Left ventricle myocardium inferior (tissue), 1 donor: ENCODE measurements at regions not wholly inside any gene's neighbourhood (a gene's known extent, or its start where the extent isn't known, plus 50 kb on each side); places are given as distances from the start of the nearest gene placed in this dataset.

ENCODE experiments used
- DNase-seq: peaks from one replicate; pipeline ENCODE4 v3.0.0-alpha.2; 2020
- H3K27ac ChIP-seq: fragments of 200-600 bp; replicated peaks from 2 replicates; pipeline ENCODE4 v1.8.0; 2021
- H3K27me3 ChIP-seq: fragments of 200-600 bp; 2 replicates; pipeline ENCODE4 v1.8.0; 2021; ENCODE audit warnings: low read depth
- H3K36me3 ChIP-seq: fragments of 200-600 bp; 2 replicates; pipeline ENCODE4 v1.8.0; 2021
- H3K4me1 ChIP-seq: fragments of 200-600 bp; 2 replicates; pipeline ENCODE4 v1.8.0; 2021
- H3K4me3 ChIP-seq: fragments of 200-600 bp; 2 replicates; pipeline ENCODE4 v1.8.0; 2021; ENCODE audit warnings: mild to moderate bottlenecking, moderate library complexity
- H3K9me3 ChIP-seq: fragments of 200-600 bp; replicated peaks from 2 replicates; pipeline ENCODE4 v1.8.0; 2021
- CTCF ChIP-seq: fragments of 200-600 bp; IDR thresholded peaks from 2 replicates; pipeline ENCODE4 v1.8.0; 2021; ENCODE audit warnings: antibody characterized with exemption, mild to moderate bottlenecking, borderline replicate concordance
- intact Hi-C: fragments of 100-400 bp; cut with micrococcal nuclease; formaldehyde crosslinking; loops from one replicate; pipeline ENCODE4 v1.11.0; 2022
- donor health status: DM: no; HTN: yes; CAD: no; lungs with severe emphysema.

- Histone ChIP-seq H3K9me3 (peaks cover 10% of the 10 kb centered on the region), H3K4me1 (no peaks in the 10 kb centered on the region), H3K27me3 (no peaks in the 10 kb centered on the region), H3K27ac (no peak overlapping the region), H3K4me3 (no peak overlapping the region), H3K36me3 (no peaks in the 10 kb centered on the region)
- intact Hi-C loops, result no loop called here
- no peak for DNase-seq
- TF ChIP-seq CTCF, result no peak
These were observed 425.9 kb upstream of the PCDH7 start for GRCh38 chr4:30294295-30294694.

GRCh38 chr4:30295652-30296051 is 424.5 kb upstream of the PCDH7 start:
- Histone ChIP-seq H3K4me3 (no peak overlapping the region), H3K9me3 (peaks cover 10% of the 10 kb centered on the region), H3K36me3 (no peaks in the 10 kb centered on the region), H3K4me1 (no peaks in the 10 kb centered on the region), H3K27ac (no peak overlapping the region), H3K27me3 (no peaks in the 10 kb centered on the region)
- intact Hi-C loops, result no loop called here
- DNase-seq, result no peak
- no peak for TF ChIP-seq CTCF

- Histone ChIP-seq H3K4me3 (no peak overlapping the region), H3K36me3 (no peaks in the 10 kb centered on the region), H3K4me1 (no peaks in the 10 kb centered on the region), H3K9me3 (peaks cover 11% of the 10 kb centered on the region), H3K27me3 (no peaks in the 10 kb centered on the region), H3K27ac (no peak overlapping the region)
- DNase-seq, result no peak
- intact Hi-C loops, result no loop called here
- TF ChIP-seq CTCF, result no peak
These were observed 406.2 kb upstream of the PCDH7 start for GRCh38 chr4:30314001-30314400.

GRCh38 chr4:30330894-30331652 is 389.1 kb upstream of the PCDH7 start:
- no peak for TF ChIP-seq CTCF
- Histone ChIP-seq H3K9me3 (peaks cover 33% of the 10 kb centered on the region), H3K4me3 (no peak overlapping the region), H3K36me3 (no peaks in the 10 kb centered on the region), H3K27ac (no peak overlapping the region), H3K27me3 (no peaks in the 10 kb centered on the region), H3K4me1 (no peaks in the 10 kb centered on the region)
- intact Hi-C loops, result no loop called here
- no peak for DNase-seq

- no peak overlapping the region for H3K27ac ChIP-seq
- no peaks in the 10 kb centered on the region for H3K27me3 ChIP-seq
- no peak for TF ChIP-seq CTCF
- no peak overlapping the region for H3K4me3 ChIP-seq
- intact Hi-C loops, result no loop called here
- DNase-seq, result no peak
- H3K36me3 ChIP-seq, result no peaks in the 10 kb centered on the region
- no peaks in the 10 kb centered on the region for H3K4me1 ChIP-seq
- H3K9me3 ChIP-seq, result peaks cover 13% of the 10 kb centered on the region
These were observed 378.4 kb upstream of the PCDH7 start for GRCh38 chr4:30341731-30342130.
